ENCODE measurements at regions not wholly inside any gene's neighbourhood (a gene's known extent, or its start where the extent isn't known, plus 50 kb on each side); places are given as distances from the start of the nearest gene placed in this dataset.

DNA sequence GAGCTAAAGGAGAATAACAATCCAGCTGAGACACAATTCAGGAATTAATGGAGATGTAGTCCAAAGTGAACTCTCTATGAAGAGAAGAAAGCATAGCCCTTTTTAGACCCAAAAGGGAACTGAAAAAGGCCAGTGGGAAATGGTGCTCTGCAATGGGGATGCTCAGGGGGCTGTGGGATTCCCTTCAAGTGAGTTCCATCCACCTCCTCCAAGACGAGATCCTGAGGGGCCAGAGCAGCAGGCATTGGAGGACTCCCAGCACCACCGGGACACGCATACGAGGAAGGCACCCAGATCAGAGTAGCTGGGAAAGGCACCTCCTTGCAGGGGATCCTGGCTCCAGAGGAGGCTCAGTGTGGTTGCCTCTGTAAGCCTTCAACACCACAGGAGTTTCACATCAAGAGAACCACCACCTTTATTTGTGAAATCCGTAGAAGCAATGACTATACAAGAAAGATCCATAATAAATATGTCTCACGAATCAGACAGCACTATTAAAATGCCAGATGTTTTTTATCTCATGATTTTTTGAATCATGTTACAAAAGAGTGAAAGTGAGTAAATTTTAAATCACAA is 288.2 kb downstream of the MED10 start:
- Histone ChIP-seq H3K4me1 (ENCODE audit: control insufficient read depth, extremely low read depth, insufficient read depth, low read length) (no peaks in the 10 kb centered on the region), H3K4me3 (ENCODE audit: control insufficient read depth in 2 of 3, extremely low read depth in 1 of 3, insufficient read depth in 2 of 3, low read depth in 1 of 3, low read length in 3 of 3) (no peak overlapping the region)

DNA sequence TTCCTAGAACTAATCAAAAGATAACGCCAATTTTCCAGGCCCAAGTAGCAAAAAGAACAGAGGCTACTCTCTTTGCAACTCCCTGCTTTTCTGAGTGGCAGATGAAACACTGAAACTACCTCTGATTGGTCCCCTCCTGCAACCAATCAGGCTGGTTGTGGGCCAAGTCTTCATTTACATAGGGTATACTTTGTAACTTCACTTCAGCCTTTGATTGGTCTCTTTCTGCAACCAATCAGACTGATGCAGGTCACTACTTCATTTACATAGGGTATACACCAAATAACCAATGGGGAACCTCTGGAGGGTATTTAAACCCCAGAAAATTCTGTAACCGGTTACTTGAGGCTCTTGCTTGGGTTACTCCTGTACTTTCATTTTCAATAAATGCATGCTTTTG is 289.6 kb downstream of the MED10 start:
- H3K27ac ChIP-seq (ENCODE audit: control insufficient read depth, insufficient read depth, low read length), result no peak overlapping the region
- H3K27me3 ChIP-seq (ENCODE audit: control insufficient read depth, extremely low read depth, insufficient read depth, low read length), result no peaks in the 10 kb centered on the region
- H3K4me1 ChIP-seq (ENCODE audit: control insufficient read depth, extremely low read depth, insufficient read depth, low read length), result no peaks in the 10 kb centered on the region
- H3K79me2 ChIP-seq (ENCODE audit: control insufficient read depth, insufficient read depth, low read length), result no peaks in the 10 kb centered on the region
- no peaks in the 10 kb centered on the region for H3K9me1 ChIP-seq (ENCODE audit: control insufficient read depth, extremely low read depth, insufficient read depth, low read length)
- no peak overlapping the region for H3K4me2 ChIP-seq (ENCODE audit: control insufficient read depth, extremely low read depth, insufficient read depth, low read depth, low read length)
- no peaks in the 10 kb centered on the region for H4K20me1 ChIP-seq (ENCODE audit: control insufficient read depth, extremely low read depth, insufficient read depth, low read length)
- dilution Hi-C loops (cut with MboI; ENCODE audit: extremely low pct_ligation_motif_present, low sequenced_read_pairs), result no loop called here
- no peak for DNase-seq (ENCODE audit: low read depth, low spot score)
- H3K9ac ChIP-seq (ENCODE audit: control insufficient read depth, extremely low read depth, insufficient read depth, low read length), result no peak overlapping the region
- no peaks in the 10 kb centered on the region for H3K36me3 ChIP-seq (ENCODE audit: control insufficient read depth in 2 of 2, extremely low read depth in 1 of 2, insufficient read depth in 2 of 2, low read length in 2 of 2)
- FAIRE-seq, result no peak
- no peak for TF ChIP-seq EZH2 (IDR thresholded peaks at IDR 0.05; ENCODE audit: low read length)
- TF ChIP-seq, protein P1, sequence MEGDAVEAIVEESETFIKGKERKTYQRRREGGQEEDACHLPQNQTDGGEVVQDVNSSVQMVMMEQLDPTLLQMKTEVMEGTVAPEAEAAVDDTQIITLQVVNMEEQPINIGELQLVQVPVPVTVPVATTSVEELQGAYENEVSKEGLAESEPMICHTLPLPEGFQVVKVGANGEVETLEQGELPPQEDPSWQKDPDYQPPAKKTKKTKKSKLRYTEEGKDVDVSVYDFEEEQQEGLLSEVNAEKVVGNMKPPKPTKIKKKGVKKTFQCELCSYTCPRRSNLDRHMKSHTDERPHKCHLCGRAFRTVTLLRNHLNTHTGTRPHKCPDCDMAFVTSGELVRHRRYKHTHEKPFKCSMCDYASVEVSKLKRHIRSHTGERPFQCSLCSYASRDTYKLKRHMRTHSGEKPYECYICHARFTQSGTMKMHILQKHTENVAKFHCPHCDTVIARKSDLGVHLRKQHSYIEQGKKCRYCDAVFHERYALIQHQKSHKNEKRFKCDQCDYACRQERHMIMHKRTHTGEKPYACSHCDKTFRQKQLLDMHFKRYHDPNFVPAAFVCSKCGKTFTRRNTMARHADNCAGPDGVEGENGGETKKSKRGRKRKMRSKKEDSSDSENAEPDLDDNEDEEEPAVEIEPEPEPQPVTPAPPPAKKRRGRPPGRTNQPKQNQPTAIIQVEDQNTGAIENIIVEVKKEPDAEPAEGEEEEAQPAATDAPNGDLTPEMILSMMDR (optimal IDR thresholded peaks at IDR 0.05 in 1 of 3, IDR thresholded peaks at IDR 0.05 in 1 of 3, conservative IDR thresholded peaks at IDR 0.05 in 1 of 3; ENCODE audit: extremely low read depth in 1 of 3, insufficient read depth in 2 of 3, low read length in 3 of 3), result no peak
- H3K9me3 ChIP-seq (ENCODE audit: control insufficient read depth, low read depth, low read length), result peaks cover 2% of the 10 kb centered on the region
- no peak overlapping the region for H2AFZ ChIP-seq (ENCODE audit: control insufficient read depth, low read length)
- H3K4me3 ChIP-seq (ENCODE audit: control insufficient read depth in 2 of 3, extremely low read depth in 1 of 3, insufficient read depth in 2 of 3, low read depth in 1 of 3, low read length in 3 of 3), result no peak overlapping the region

More for the DNA sequence above, 288.2 kb downstream of the MED10 start:
- Histone ChIP-seq H3K9me3 (ENCODE audit: control insufficient read depth, low read depth, low read length) (peaks cover 2% of the 10 kb centered on the region), H3K27me3 (ENCODE audit: control insufficient read depth, extremely low read depth, insufficient read depth, low read length) (no peaks in the 10 kb centered on the region), H4K20me1 (ENCODE audit: control insufficient read depth, extremely low read depth, insufficient read depth, low read length) (no peaks in the 10 kb centered on the region), H3K9ac (ENCODE audit: control insufficient read depth, extremely low read depth, insufficient read depth, low read length) (no peak overlapping the region), H3K4me2 (ENCODE audit: control insufficient read depth, extremely low read depth, insufficient read depth, low read depth, low read length) (no peak overlapping the region), H3K9me1 (ENCODE audit: control insufficient read depth, extremely low read depth, insufficient read depth, low read length) (no peaks in the 10 kb centered on the region), H3K79me2 (ENCODE audit: control insufficient read depth, insufficient read depth, low read length) (no peaks in the 10 kb centered on the region), H3K36me3 (ENCODE audit: control insufficient read depth in 2 of 2, extremely low read depth in 1 of 2, insufficient read depth in 2 of 2, low read length in 2 of 2) (no peaks in the 10 kb centered on the region), H2AFZ (ENCODE audit: control insufficient read depth, low read length) (no peak overlapping the region), H3K27ac (ENCODE audit: control insufficient read depth, insufficient read depth, low read length) (no peak overlapping the region)
- no peak for DNase-seq (ENCODE audit: low read depth, low spot score)
- no peak for FAIRE-seq
- TF ChIP-seq, protein P1 (optimal IDR thresholded peaks at IDR 0.05 in 1 of 3, IDR thresholded peaks at IDR 0.05 in 1 of 3, conservative IDR thresholded peaks at IDR 0.05 in 1 of 3; ENCODE audit: extremely low read depth in 1 of 3, insufficient read depth in 2 of 3, low read length in 3 of 3), result no peak
- TF ChIP-seq EZH2 (IDR thresholded peaks at IDR 0.05; ENCODE audit: low read length), result no peak
- dilution Hi-C loops (cut with MboI; ENCODE audit: extremely low pct_ligation_motif_present, low sequenced_read_pairs), result no loop called here

All from keratinocyte (primary cell).